Activated B cell treated with CpG ODN at 0.5 μM for 24 hours (primary cell): ENCODE measurements at regions not wholly inside any gene's neighbourhood (a gene's known extent, or its start where the extent isn't known, plus 50 kb on each side); places are given as distances from the start of the nearest gene placed in this dataset.

Source experiments
- ATAC-seq: fragments of 200-7000 bp; cut with Tn5 transposase; one replicate; pipeline ENCODE4 v1.10.0; 2021; ENCODE audit warnings: low read depth, mild to moderate bottlenecking, moderate library complexity
- CTCF ChIA-PET: fragments of 350-600 bp; sonication (Branson Sonifier 250); formaldehyde crosslinking; loops from one replicate; lab custom pipeline; 2021; ENCODE audit warnings: antibody characterized with exemption; lab: Charles Lee
- POLR2A ChIA-PET: fragments of 350-600 bp; sonication (Branson Sonifier 250); formaldehyde crosslinking; loops from one replicate; lab custom pipeline; 2021; ENCODE audit warnings: antibody characterized with exemption; lab: Charles Lee
- DNase-seq: peaks from one replicate; pipeline ENCODE4 v3.0.0; 2022
- H3K27ac Mint-ChIP-seq: one replicate; pipeline ENCODE4 v1.8.0; 2020; ENCODE audit warnings: mixed read lengths
- H3K27me3 Mint-ChIP-seq: one replicate; pipeline ENCODE4 v1.8.0; 2021; ENCODE audit warnings: mixed read lengths
- H3K36me3 Mint-ChIP-seq: one replicate; pipeline ENCODE4 v1.8.0; 2021; ENCODE audit warnings: low read depth, mixed read lengths
- H3K4me1 Mint-ChIP-seq: one replicate; pipeline ENCODE4 v1.8.0; 2021; ENCODE audit warnings: mixed read lengths
- H3K4me3 Mint-ChIP-seq: one replicate; pipeline ENCODE4 v1.8.0; 2020; ENCODE audit warnings: mild to moderate bottlenecking, mixed read lengths
- H3K9me3 Mint-ChIP-seq: one replicate; pipeline ENCODE4 v1.8.0; 2020; ENCODE audit warnings: mixed read lengths
- intact Hi-C: fragments of 100-400 bp; cut with micrococcal nuclease; formaldehyde crosslinking; loops from one replicate; pipeline ENCODE4 v1.15.1; 2024
- TF ChIP-seq, protein P1 (sequence below): fragments of 200-600 bp; IDR thresholded peaks from one replicate; pipeline ENCODE4 v1.8.0; 2022; ENCODE audit warnings: antibody characterized with exemption, mild to moderate bottlenecking

DNA sequence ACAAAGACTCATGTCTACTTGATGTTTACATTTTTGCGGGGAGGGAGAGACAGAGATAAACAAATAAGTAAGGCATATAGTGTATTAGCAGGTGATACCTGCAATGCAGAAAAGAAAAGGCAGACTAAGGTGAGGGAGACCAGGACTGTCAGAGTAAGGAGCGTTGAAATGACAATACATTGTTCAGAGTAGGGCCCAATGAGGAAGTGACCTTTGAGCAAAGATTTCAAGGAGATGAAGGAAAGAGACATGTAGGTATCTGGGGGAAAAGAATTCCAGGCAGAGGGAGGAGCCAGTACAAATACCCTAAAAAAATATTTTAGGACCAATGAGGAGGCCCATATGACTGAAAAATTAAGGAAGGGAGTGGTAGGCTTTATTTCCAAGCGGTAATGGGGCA is 162.7 kb upstream of the PRSS1 start:
- DNase-seq (no peak), ATAC-seq (no peak)
- CTCF ChIA-PET = interaction anchor here (1.4 to 1.6 kb wide), 3 partner anchors 10 to 50 kb away, joined by 3 to 7 read pairs (median 3); no protein-coding TSS in a partner anchor
- POLR2A ChIA-PET = no interaction called here
- Mint-ChIP-seq H3K9me3 (no peaks in the 10 kb centered on the region), H3K4me3 (no peak overlapping the region), H3K27ac (no peak overlapping the region), H3K4me1 (peaks cover 3% of the 10 kb centered on the region), H3K36me3 (no peaks in the 10 kb centered on the region), H3K27me3 (peaks cover 2% of the 10 kb centered on the region)
- intact Hi-C loops = no loop called here
- TF ChIP-seq, protein P1, sequence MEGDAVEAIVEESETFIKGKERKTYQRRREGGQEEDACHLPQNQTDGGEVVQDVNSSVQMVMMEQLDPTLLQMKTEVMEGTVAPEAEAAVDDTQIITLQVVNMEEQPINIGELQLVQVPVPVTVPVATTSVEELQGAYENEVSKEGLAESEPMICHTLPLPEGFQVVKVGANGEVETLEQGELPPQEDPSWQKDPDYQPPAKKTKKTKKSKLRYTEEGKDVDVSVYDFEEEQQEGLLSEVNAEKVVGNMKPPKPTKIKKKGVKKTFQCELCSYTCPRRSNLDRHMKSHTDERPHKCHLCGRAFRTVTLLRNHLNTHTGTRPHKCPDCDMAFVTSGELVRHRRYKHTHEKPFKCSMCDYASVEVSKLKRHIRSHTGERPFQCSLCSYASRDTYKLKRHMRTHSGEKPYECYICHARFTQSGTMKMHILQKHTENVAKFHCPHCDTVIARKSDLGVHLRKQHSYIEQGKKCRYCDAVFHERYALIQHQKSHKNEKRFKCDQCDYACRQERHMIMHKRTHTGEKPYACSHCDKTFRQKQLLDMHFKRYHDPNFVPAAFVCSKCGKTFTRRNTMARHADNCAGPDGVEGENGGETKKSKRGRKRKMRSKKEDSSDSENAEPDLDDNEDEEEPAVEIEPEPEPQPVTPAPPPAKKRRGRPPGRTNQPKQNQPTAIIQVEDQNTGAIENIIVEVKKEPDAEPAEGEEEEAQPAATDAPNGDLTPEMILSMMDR = no peak

DNA sequence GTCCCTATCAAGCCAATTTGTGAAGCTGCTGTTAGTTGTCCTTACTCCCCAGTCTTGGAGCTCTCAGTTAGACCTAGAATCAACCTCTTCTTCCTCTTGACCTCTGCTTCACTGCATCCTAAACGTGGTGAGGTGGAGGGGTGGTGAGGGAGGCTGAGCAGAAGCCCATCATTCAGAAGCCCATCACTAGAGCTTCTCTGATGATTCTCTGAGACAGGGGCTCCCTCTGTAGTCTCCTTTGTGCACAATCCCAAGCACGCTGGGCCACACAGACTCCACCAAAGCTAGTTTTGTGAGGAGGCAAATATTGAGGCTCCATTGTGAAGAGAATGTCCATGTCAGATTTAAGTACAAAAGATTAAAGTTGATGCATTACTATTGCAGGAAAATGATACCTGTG is 163.8 kb upstream of the PRSS1 start:
- CTCF ChIA-PET = interaction anchor here (1.5 kb wide), 1 partner anchor 18 kb away, joined by 3 read pairs; no protein-coding TSS in a partner anchor
- TF ChIP-seq, protein P1 = no peak
- POLR2A ChIA-PET = no interaction called here
- no peaks in the 10 kb centered on the region for H3K27me3 Mint-ChIP-seq
- H3K27ac Mint-ChIP-seq = no peak overlapping the region
- no peaks in the 10 kb centered on the region for H3K36me3 Mint-ChIP-seq
- no peak overlapping the region for H3K4me3 Mint-ChIP-seq
- peaks cover 11% of the 10 kb centered on the region for H3K4me1 Mint-ChIP-seq
- ATAC-seq (no peak), DNase-seq (no peak)
- intact Hi-C loops = no loop called here
- no peaks in the 10 kb centered on the region for H3K9me3 Mint-ChIP-seq

DNA sequence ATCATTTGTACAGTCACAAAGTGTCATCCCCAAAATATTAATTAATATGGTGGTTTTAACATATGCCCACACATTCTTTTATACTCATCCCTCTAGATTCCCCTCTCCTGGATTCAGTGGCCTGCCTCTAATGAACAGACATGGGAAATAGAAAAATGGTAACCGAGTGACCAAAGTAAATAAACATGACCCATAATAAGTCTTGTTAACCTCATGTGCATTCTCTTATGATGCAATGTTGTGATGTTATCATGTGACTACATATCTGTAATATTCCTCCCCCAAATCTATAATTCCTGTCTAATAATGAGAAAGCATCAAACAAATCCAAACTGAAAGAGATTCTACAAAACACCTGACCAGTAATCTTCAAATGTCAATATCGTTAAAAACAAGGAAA is 164.5 kb upstream of the PRSS1 start:
- POLR2A ChIA-PET = interaction anchor here (0.7 kb wide), 1 partner anchor 251 kb away, joined by 4 read pairs; no protein-coding TSS in a partner anchor
- no peak overlapping the region for H3K27ac Mint-ChIP-seq
- ATAC-seq = no peak

DNA sequence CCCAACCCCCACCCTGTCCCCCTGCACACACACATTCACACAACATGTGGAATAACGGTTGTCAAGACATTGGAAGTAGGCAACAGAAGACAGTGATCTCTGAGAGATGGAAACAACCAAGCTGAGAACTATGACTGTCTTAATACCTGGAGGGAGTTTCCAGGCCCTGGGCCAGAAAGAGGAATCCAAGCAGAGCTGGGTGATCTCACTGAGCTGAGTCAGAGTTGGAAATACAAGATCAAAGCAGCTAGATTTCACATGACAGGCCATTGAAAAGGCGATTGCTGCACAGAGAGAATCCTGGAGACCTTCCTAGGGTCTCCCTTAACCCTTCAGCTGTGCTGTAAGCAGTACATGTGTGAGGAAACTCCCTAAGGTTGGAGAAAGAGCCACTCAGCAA is 165.8 kb upstream of the PRSS1 start:
- H3K4me3 Mint-ChIP-seq = no peak overlapping the region
- no peak for DNase-seq
- POLR2A ChIA-PET = no interaction called here
- no peaks in the 10 kb centered on the region for H3K36me3 Mint-ChIP-seq
- H3K4me1 Mint-ChIP-seq = peaks cover 11% of the 10 kb centered on the region
- CTCF ChIA-PET = interaction anchor here (0.9 kb wide), 1 partner anchor 25 kb away, joined by 3 read pairs; no protein-coding TSS in a partner anchor
- no peaks in the 10 kb centered on the region for H3K9me3 Mint-ChIP-seq
- TF ChIP-seq, protein P1 = no peak
- H3K27ac Mint-ChIP-seq = no peak overlapping the region
- intact Hi-C loops = no loop called here
- H3K27me3 Mint-ChIP-seq = no peaks in the 10 kb centered on the region
- ATAC-seq = peak; percentile 51

More for the DNA sequence above, 164.5 kb upstream of the PRSS1 start:
- TF ChIP-seq, protein P1 = no peak
- H3K4me1 Mint-ChIP-seq = peaks cover 11% of the 10 kb centered on the region
- no peak for DNase-seq
- H3K36me3 Mint-ChIP-seq = no peaks in the 10 kb centered on the region
- intact Hi-C loops = no loop called here
- no peaks in the 10 kb centered on the region for H3K9me3 Mint-ChIP-seq
- CTCF ChIA-PET = interaction anchor here (0.7 to 1.5 kb wide), 2 partner anchors 19 to 46 kb away, joined by 3 read pairs; no protein-coding TSS in a partner anchor
- no peak overlapping the region for H3K4me3 Mint-ChIP-seq
- H3K27me3 Mint-ChIP-seq = no peaks in the 10 kb centered on the region

DNA sequence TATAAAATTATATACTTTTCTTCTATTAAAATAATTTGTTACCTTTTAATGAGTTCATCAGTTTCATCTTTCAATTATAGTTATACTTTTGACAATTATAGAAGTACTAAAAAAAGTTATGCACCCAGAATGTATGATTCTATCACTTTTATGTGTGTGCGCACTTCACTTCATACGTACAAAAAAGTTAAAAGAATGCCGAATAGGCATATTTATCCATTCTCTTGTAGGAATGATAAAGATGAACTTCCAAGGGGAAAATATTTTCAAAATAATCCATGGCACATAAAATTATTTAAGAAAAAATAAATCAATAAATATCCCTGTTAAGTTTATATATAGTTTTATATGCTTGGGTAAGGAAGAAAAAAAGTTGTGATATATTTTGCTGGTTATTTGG is 166.9 kb upstream of the PRSS1 start:
- no peaks in the 10 kb centered on the region for H3K36me3 Mint-ChIP-seq
- H3K27me3 Mint-ChIP-seq = no peaks in the 10 kb centered on the region
- TF ChIP-seq, protein P1 = no peak
- DNase-seq (no peak), ATAC-seq (no peak)
- ChIA-PET CTCF (no interaction called here), POLR2A (no interaction called here)
- intact Hi-C loops = no loop called here
- no peak overlapping the region for H3K27ac Mint-ChIP-seq
- no peak overlapping the region for H3K4me3 Mint-ChIP-seq
- no peaks in the 10 kb centered on the region for H3K9me3 Mint-ChIP-seq
- peaks cover 11% of the 10 kb centered on the region for H3K4me1 Mint-ChIP-seq
